OCI-LY7 (cell line): ENCODE measurements at regions not wholly inside any gene's neighbourhood (a gene's known extent, or its start where the extent isn't known, plus 50 kb on each side); places are given as distances from the start of the nearest gene placed in this dataset.

ENCODE experiments used
- BruUV-seq: library from RNA; stranded (reverse); fragments of 400-500 nt; replicated peaks from 2 replicates; lab custom pipeline; 2021; lab: Mats Ljungman, UMichigan
- CTCF ChIA-PET: fragments of 300-600 bp; sonication (Branson Sonifier 250); formaldehyde crosslinking; loops from one replicate; lab custom pipeline; 2022; ENCODE audit warnings: antibody characterized with exemption; ENCODE audit not compliant: unreplicated experiment; lab: Charles Lee
- POLR2A ChIA-PET: fragments of 300-600 bp; sonication (Branson Sonifier 250); formaldehyde crosslinking; loops from one replicate; lab custom pipeline; 2022; ENCODE audit warnings: antibody characterized with exemption; lab: Charles Lee
- DNase-seq: peaks from one replicate; pipeline ENCODE4 v3.0.0-alpha.2; 2015; ENCODE audit warnings: low spot score
- H2AFZ ChIP-seq: fragments of 200-600 bp; sonication (generic), shearing (Covaris generic); 2 replicates; pipeline ENCODE4 v1.6.1; 2014; ENCODE audit warnings: mild to moderate bottlenecking, antibody characterized with exemption, low read length, moderate library complexity
- H3K27ac ChIP-seq: fragments of 200-600 bp; sonication (generic); 2 replicates; pipeline ENCODE4 v1.5.1; 2014; ENCODE audit warnings: mixed run types, low read depth, mild to moderate bottlenecking, moderate library complexity, low read length, inconsistent platforms; ENCODE audit not compliant: poor library complexity, severe bottlenecking
- H3K36me3 ChIP-seq: fragments of 200-600 bp; sonication (generic); 2 replicates; pipeline ENCODE4 v1.6.1; 2014; ENCODE audit warnings: mild to moderate bottlenecking, antibody characterized with exemption, low read length, moderate library complexity, mixed read lengths; ENCODE audit not compliant: insufficient read depth
- H3K4me1 ChIP-seq: fragments of 200-600 bp; sonication (generic); 2 replicates; pipeline ENCODE4 v1.5.1; 2014; ENCODE audit warnings: mild to moderate bottlenecking, low read length; ENCODE audit not compliant: insufficient read depth, poor library complexity, severe bottlenecking
- H3K4me2 ChIP-seq: fragments of 200-600 bp; sonication (generic); 2 replicates; pipeline ENCODE4 v1.6.1; 2014; ENCODE audit warnings: mild to moderate bottlenecking, low read length
- H3K4me3 ChIP-seq: fragments of 200-600 bp; sonication (generic); 2 replicates; pipeline ENCODE4 v1.5.1; 2014; ENCODE audit warnings: mild to moderate bottlenecking, low read depth, low read length; ENCODE audit not compliant: poor library complexity, severe bottlenecking
- H3K79me2 ChIP-seq: fragments of 200-600 bp; sonication (generic); 2 replicates; pipeline ENCODE4 v1.6.1; 2016; ENCODE audit warnings: low read depth, mild to moderate bottlenecking, low read length, moderate library complexity, mixed read lengths; ENCODE audit not compliant: insufficient read depth
- H3K9me2 ChIP-seq: fragments of 200-600 bp; sonication (generic); 2 replicates; pipeline ENCODE4 v1.6.1; 2016; ENCODE audit warnings: mild to moderate bottlenecking, low read length, mixed read lengths; ENCODE audit not compliant: insufficient read depth
- H3K9me3 ChIP-seq: fragments of 200-600 bp; sonication (generic); 2 replicates; pipeline ENCODE4 v1.6.1; 2014; ENCODE audit warnings: mild to moderate bottlenecking, mixed run types, low read length, mixed read lengths
- H4K20me1 ChIP-seq: fragments of 200-600 bp; sonication (generic); 2 replicates; pipeline ENCODE4 v1.6.1; 2014; ENCODE audit warnings: mild to moderate bottlenecking, antibody characterized with exemption, low read length, moderate library complexity, mixed read lengths; ENCODE audit not compliant: insufficient read depth
- EZH2phosphoT487 ChIP-seq: fragments of 200-600 bp; sonication (generic); IDR thresholded peaks from 2 replicates; pipeline ENCODE4 v1.6.1; 2018; ENCODE audit warnings: low read depth, borderline replicate concordance, mild to moderate bottlenecking, mixed run types, antibody characterized with exemption, low read length, moderate library complexity, mixed read lengths
- intact Hi-C: fragments of 100-400 bp; cut with micrococcal nuclease; formaldehyde crosslinking; loops from one replicate; pipeline ENCODE4 v1.10.0; 2022; ENCODE audit not compliant: unreplicated experiment
- TF ChIP-seq, protein P1 (sequence below): fragments of 200-600 bp; sonication (generic); conservative IDR thresholded peaks from 2 replicates; pipeline ENCODE4 v1.5.1; 2014; ENCODE audit warnings: mild to moderate bottlenecking, antibody characterized with exemption, low read length, moderate library complexity, mixed read lengths

DNA sequence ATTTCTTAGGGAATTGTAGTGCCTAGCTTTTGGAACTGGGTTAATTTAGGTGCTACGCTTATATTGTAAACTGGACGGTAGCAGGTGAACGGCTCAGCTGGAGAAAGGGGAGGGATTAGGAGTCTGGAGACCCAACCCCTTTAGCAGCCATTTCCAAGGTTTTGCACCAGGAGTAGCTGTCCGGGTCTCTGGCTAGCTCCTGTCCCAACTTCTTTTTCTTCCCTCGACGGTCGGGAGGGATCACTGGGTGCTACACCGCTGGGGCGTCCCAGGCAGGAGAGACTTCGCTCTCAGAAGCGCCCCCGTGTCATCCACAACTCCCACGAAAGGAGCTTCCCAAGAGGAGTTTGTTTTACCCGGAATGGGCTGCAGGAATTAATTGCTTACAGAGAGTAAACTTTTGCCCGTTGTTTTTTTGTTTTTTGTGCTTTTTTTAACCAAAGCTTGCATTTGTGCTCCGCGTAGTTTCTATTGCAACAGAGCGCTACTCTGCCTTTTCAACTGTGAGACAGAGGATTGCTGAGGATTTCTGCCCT, 1640.9 kb upstream of the C9orf72 start:
- Histone ChIP-seq H3K9me3 (no peaks in the 10 kb centered on the region), H3K9me2 (no peaks in the 10 kb centered on the region), H3K4me3 (no peak overlapping the region), H2AFZ (no peak overlapping the region), H4K20me1 (no peaks in the 10 kb centered on the region), H3K79me2 (no peaks in the 10 kb centered on the region), H3K27ac (no peak overlapping the region), H3K36me3 (no peaks in the 10 kb centered on the region), H3K4me1 (no peaks in the 10 kb centered on the region), H3K4me2 (no peak overlapping the region)
- POLR2A ChIA-PET: no interaction called here
- TF ChIP-seq EZH2phosphoT487: no peak
- TF ChIP-seq, protein P1, sequence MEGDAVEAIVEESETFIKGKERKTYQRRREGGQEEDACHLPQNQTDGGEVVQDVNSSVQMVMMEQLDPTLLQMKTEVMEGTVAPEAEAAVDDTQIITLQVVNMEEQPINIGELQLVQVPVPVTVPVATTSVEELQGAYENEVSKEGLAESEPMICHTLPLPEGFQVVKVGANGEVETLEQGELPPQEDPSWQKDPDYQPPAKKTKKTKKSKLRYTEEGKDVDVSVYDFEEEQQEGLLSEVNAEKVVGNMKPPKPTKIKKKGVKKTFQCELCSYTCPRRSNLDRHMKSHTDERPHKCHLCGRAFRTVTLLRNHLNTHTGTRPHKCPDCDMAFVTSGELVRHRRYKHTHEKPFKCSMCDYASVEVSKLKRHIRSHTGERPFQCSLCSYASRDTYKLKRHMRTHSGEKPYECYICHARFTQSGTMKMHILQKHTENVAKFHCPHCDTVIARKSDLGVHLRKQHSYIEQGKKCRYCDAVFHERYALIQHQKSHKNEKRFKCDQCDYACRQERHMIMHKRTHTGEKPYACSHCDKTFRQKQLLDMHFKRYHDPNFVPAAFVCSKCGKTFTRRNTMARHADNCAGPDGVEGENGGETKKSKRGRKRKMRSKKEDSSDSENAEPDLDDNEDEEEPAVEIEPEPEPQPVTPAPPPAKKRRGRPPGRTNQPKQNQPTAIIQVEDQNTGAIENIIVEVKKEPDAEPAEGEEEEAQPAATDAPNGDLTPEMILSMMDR: no peak
- no TSS peak for BruUV-seq
- intact Hi-C loops: no loop called here
- CTCF ChIA-PET: no interaction called here
- no peak for DNase-seq

DNA sequence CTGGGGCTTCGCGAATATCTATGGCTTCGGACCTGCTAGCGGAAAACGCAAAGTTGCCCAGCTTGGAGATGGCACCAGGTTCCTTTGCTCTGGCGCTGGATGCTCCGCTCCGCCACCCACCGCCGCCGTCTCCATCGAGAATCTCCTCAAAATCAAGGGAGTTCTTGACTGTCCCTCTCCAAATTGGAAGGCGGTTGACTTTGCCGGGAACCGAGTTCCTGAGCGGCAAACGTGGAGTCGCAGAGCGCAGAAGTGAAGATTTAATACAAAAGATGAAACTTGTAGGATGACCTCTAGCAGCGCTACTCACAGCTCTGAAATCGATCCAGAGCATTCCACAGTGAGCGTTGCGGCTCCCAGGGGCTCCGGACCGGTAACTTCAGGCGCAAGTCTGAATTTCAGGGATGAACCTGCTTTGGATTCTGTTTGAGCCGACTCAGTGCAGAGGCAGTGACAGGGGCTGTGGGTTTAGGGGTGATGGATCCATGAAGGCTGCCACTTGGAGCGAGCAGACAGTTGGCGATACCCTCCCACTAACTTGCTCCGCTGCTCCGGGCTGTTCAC, 1641.5 kb upstream of the C9orf72 start:
- intact Hi-C loops: no loop called here
- no peaks in the 10 kb centered on the region for H3K9me3 ChIP-seq
- H3K79me2 ChIP-seq: no peaks in the 10 kb centered on the region
- no peak for DNase-seq
- H3K36me3 ChIP-seq: no peaks in the 10 kb centered on the region
- ChIA-PET CTCF (no interaction called here), POLR2A (no interaction called here)
- H3K9me2 ChIP-seq: no peaks in the 10 kb centered on the region
- H3K27ac ChIP-seq: no peak overlapping the region
- no TSS peak for BruUV-seq
- no peaks in the 10 kb centered on the region for H4K20me1 ChIP-seq
- no peaks in the 10 kb centered on the region for H3K4me1 ChIP-seq
- no peak overlapping the region for H3K4me2 ChIP-seq
- no peak overlapping the region for H3K4me3 ChIP-seq
- H2AFZ ChIP-seq: no peak overlapping the region
- TF ChIP-seq, protein P1: no peak
- TF ChIP-seq EZH2phosphoT487: no peak

DNA sequence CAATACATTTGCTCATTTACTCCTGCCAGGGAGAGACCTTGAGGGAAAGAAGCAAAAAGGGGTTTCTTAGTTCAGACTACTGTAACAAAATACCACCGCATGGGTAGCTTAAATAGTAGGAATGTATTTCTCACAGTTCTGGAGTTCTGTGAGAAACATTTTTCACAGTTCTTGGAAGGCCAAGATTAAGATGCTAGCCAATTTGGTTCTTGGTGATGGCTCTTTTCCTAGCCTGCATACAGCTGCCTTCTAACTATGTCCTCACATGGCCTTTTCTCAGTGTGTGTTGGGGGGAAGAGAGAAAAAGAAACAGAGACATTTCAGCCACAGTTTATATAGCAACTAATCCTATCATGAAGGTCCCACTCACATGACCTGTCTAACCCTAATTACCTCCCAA, 1644.7 kb upstream of the C9orf72 start:
- no TSS peak for BruUV-seq
- no peaks in the 10 kb centered on the region for H3K79me2 ChIP-seq
- no peak overlapping the region for H3K27ac ChIP-seq
- no peak overlapping the region for H3K4me3 ChIP-seq
- TF ChIP-seq, protein P1: no peak
- TF ChIP-seq EZH2phosphoT487: no peak
- ChIA-PET CTCF (no interaction called here), POLR2A (no interaction called here)
- H3K9me2 ChIP-seq: no peaks in the 10 kb centered on the region
- H3K36me3 ChIP-seq: no peaks in the 10 kb centered on the region
- no peaks in the 10 kb centered on the region for H3K4me1 ChIP-seq
- H4K20me1 ChIP-seq: no peaks in the 10 kb centered on the region
- H3K4me2 ChIP-seq: no peak overlapping the region
- no peak for DNase-seq
- H2AFZ ChIP-seq: no peak overlapping the region
- intact Hi-C loops: no loop called here
- H3K9me3 ChIP-seq: no peaks in the 10 kb centered on the region
